GM19468 (cell line): ENCODE measurements at regions not wholly inside any gene's neighbourhood (a gene's known extent, or its start where the extent isn't known, plus 50 kb on each side); places are given as distances from the start of the nearest gene placed in this dataset.
"Not testable (repeated sequence)": the region's sequence is repeated elsewhere in the genome, so short reads cannot be mapped to it uniquely, and the experiment has no call there.

Experiments used
- ATAC-seq: cut with Tn5 transposase; IDR thresholded peaks from one replicate; pipeline ENCODE4 v1.9.1; 2021; ENCODE audit warnings: mild to moderate bottlenecking, moderate library complexity, moderate number of reproducible peaks; ENCODE audit not compliant: unreplicated experiment; ENCODE audit errors: extremely low read depth

- ATAC-seq, result not testable (repeated sequence)
Measured at GRCh38 chr2:90028381-90029079, 1337.1 kb downstream of the RPIA start.

GRCh38 chr2:90029080-90029428, 1337.6 kb downstream of the RPIA start:
- not testable (repeated sequence) for ATAC-seq

GRCh38 chr2:90032269-90032668, 1340.8 kb downstream of the RPIA start:
- ATAC-seq, result not testable (repeated sequence)

- not testable (repeated sequence) for ATAC-seq
Measured at GRCh38 chr2:90036335-90036734, 1344.9 kb downstream of the RPIA start.

GRCh38 chr2:90039093-90039492, 1347.6 kb downstream of the RPIA start:
- ATAC-seq, result not testable (repeated sequence)

- not testable (repeated sequence) for ATAC-seq
Measured at GRCh38 chr2:90047776-90048175, 1356.3 kb downstream of the RPIA start.

- not testable (repeated sequence) for ATAC-seq
Measured at GRCh38 chr2:90052113-90052631, 1360.7 kb downstream of the RPIA start.

GRCh38 chr2:90069290-90069894, 1377.9 kb downstream of the RPIA start:
- no peak for ATAC-seq

- no peak for ATAC-seq
Measured at GRCh38 chr2:90076311-90076710, 1384.8 kb downstream of the RPIA start.

- ATAC-seq, result no peak
Measured at GRCh38 chr2:90077948-90078347, 1386.5 kb downstream of the RPIA start.

- no peak for ATAC-seq
Measured at GRCh38 chr2:90079374-90079773, 1387.9 kb downstream of the RPIA start.

GRCh38 chr2:90087792-90088191, 1396.3 kb downstream of the RPIA start:
- not testable (repeated sequence) for ATAC-seq

- not testable (repeated sequence) for ATAC-seq
Measured at GRCh38 chr2:90093571-90094270, 1402.2 kb downstream of the RPIA start.

GRCh38 chr2:90097617-90098016, 1406.1 kb downstream of the RPIA start:
- ATAC-seq, result not testable (repeated sequence)

- not testable (repeated sequence) for ATAC-seq
Measured at GRCh38 chr2:90105142-90105541, 1413.7 kb downstream of the RPIA start.

- ATAC-seq, result not testable (repeated sequence)
Measured at GRCh38 chr2:90123409-90123808, 1431.9 kb downstream of the RPIA start.

- not testable (repeated sequence) for ATAC-seq
Measured at GRCh38 chr2:90139046-90139445, 1447.6 kb downstream of the RPIA start.

- not testable (repeated sequence) for ATAC-seq
Measured at GRCh38 chr2:90141558-90141957, 1450.1 kb downstream of the RPIA start.

- ATAC-seq, result peak; percentile 68
Measured at GRCh38 chr2:90151805-90152204, 1460.3 kb downstream of the RPIA start.

GRCh38 chr2:90170978-90171377, 1479.5 kb downstream of the RPIA start:
- ATAC-seq, result not testable (repeated sequence)

- not testable (repeated sequence) for ATAC-seq
Measured at GRCh38 chr2:90173081-90173480, 1481.6 kb downstream of the RPIA start.
